Peyer's patch (tissue), 4 donors: ENCODE measurements at regions not wholly inside any gene's neighbourhood (a gene's known extent, or its start where the extent isn't known, plus 50 kb on each side); places are given as distances from the start of the nearest gene placed in this dataset.

Source experiments
- CTCF ChIP-seq, 6 experiments: fragments of 450-650 bp in 4 of 6; fragments of 200-600 bp in 2 of 6; sonication (generic) in 1 of 6; IDR thresholded peaks; one replicate each; pipeline ENCODE4 v1.5.1; 2017 to 2019; ENCODE audit warnings: antibody characterized with exemption in 6 of 6, mild to moderate bottlenecking in 3 of 6, moderate library complexity in 1 of 6
- POLR2A ChIP-seq, 2 donors: fragments of 450-650 bp; IDR thresholded peaks; one replicate each; pipeline ENCODE4 v1.5.1; 2017; ENCODE audit warnings: antibody characterized with exemption in 2 of 2, mild to moderate bottlenecking in 2 of 2, moderate library complexity in 2 of 2

GRCh38 chr10:3241274-3241921 lies 68.8 kb upstream of the PITRM1 start:
- TF ChIP-seq CTCF (IDR thresholded peaks at IDR 0.05) (no peak), POLR2A (IDR thresholded peaks at IDR 0.05) (no peak)
